ENCODE measurements at regions not wholly inside any gene's neighbourhood (a gene's known extent, or its start where the extent isn't known, plus 50 kb on each side); places are given as distances from the start of the nearest gene placed in this dataset.

- no peak for TF ChIP-seq CTCF (IDR thresholded peaks at IDR 0.05; ENCODE audit: low read length)
- TF ChIP-seq EZH2 (optimal IDR thresholded peaks at IDR 0.05; ENCODE audit: low read depth, low read length), result no peak
- no peak for TF ChIP-seq EZH2phosphoT487 (IDR thresholded peaks at IDR 0.05; ENCODE audit: low read length)
Observed at GRCh38 chr6:53984581-53984980, 126.7 kb upstream of the MLIP start.
